GM18873 (cell line): ENCODE measurements at regions not wholly inside any gene's neighbourhood (a gene's known extent, or its start where the extent isn't known, plus 50 kb on each side); places are given as distances from the start of the nearest gene placed in this dataset.

Experiments
- ATAC-seq: cut with Tn5 transposase; IDR thresholded peaks from one replicate; pipeline ENCODE4 v1.9.1; 2021; ENCODE audit warnings: mild to moderate bottlenecking, moderate library complexity, moderate number of reproducible peaks; ENCODE audit not compliant: unreplicated experiment, low FRiP score

GRCh38 chr16:73510852-73511251 lies 462.9 kb upstream of the ZFHX3 start:
- ATAC-seq: no peak

- no peak for ATAC-seq
Measured at GRCh38 chr16:73506568-73507056, 458.7 kb upstream of the ZFHX3 start.

- no peak for ATAC-seq
Measured at GRCh38 chr16:73505577-73505976, 457.6 kb upstream of the ZFHX3 start.

- ATAC-seq: no peak
Measured at GRCh38 chr16:73504591-73505575, 457.0 kb upstream of the ZFHX3 start.

- ATAC-seq: no peak
Measured at GRCh38 chr16:73503093-73503492, 455.2 kb upstream of the ZFHX3 start.

GRCh38 chr16:73499276-73499675 lies 451.3 kb upstream of the ZFHX3 start:
- no peak for ATAC-seq

GRCh38 chr16:73485880-73486279 lies 438.0 kb upstream of the ZFHX3 start:
- ATAC-seq: no peak

GRCh38 chr16:73483934-73484711 lies 436.2 kb upstream of the ZFHX3 start:
- no peak for ATAC-seq

GRCh38 chr16:73483076-73483791 lies 435.3 kb upstream of the ZFHX3 start:
- ATAC-seq: no peak

GRCh38 chr16:73482310-73482709 lies 434.4 kb upstream of the ZFHX3 start:
- ATAC-seq: no peak

GRCh38 chr16:73480381-73480780 lies 432.5 kb upstream of the ZFHX3 start:
- no peak for ATAC-seq

GRCh38 chr16:73473713-73474112 lies 425.8 kb upstream of the ZFHX3 start:
- ATAC-seq: no peak

GRCh38 chr16:73464834-73465233 lies 416.9 kb upstream of the ZFHX3 start:
- no peak for ATAC-seq

- no peak for ATAC-seq
Measured at GRCh38 chr16:73459586-73459985, 411.7 kb upstream of the ZFHX3 start.

- no peak for ATAC-seq
Measured at GRCh38 chr16:73457851-73458250, 409.9 kb upstream of the ZFHX3 start.

- no peak for ATAC-seq
Measured at GRCh38 chr16:73448970-73449369, 401.0 kb upstream of the ZFHX3 start.

GRCh38 chr16:73447846-73448245 lies 399.9 kb upstream of the ZFHX3 start:
- ATAC-seq: no peak

- no peak for ATAC-seq
Measured at GRCh38 chr16:73434621-73435020, 386.7 kb upstream of the ZFHX3 start.

- no peak for ATAC-seq
Measured at GRCh38 chr16:73433731-73434307, 385.9 kb upstream of the ZFHX3 start.
